ENCODE measurements at regions not wholly inside any gene's neighbourhood (a gene's known extent, or its start where the extent isn't known, plus 50 kb on each side); places are given as distances from the start of the nearest gene placed in this dataset.
"Not testable (repeated sequence)": the region's sequence is repeated elsewhere in the genome, so short reads cannot be mapped to it uniquely, and the experiment has no call there.

- not testable (repeated sequence) for DNase-seq (ENCODE audit: low spot score); H3K4me3 Mint-ChIP-seq; H3K36me3 Mint-ChIP-seq (ENCODE audit: low read depth); H3K27ac Mint-ChIP-seq; H3K27me3 Mint-ChIP-seq (ENCODE audit: low read depth); H3K9me3 Mint-ChIP-seq; H3K4me1 Mint-ChIP-seq (ENCODE audit: low read depth)
Observed at GRCh38 chrY:17511984-17512383, 368.0 kb downstream of the CDY2B start.

- H3K4me3 Mint-ChIP-seq; H3K4me1 Mint-ChIP-seq (ENCODE audit: low read depth); H3K36me3 Mint-ChIP-seq (ENCODE audit: low read depth); H3K27me3 Mint-ChIP-seq (ENCODE audit: low read depth); H3K9me3 Mint-ChIP-seq; H3K27ac Mint-ChIP-seq; DNase-seq (ENCODE audit: low spot score): not testable (repeated sequence)
Observed at GRCh38 chrY:17511476-17511875, 368.5 kb downstream of the CDY2B start.

- not testable (repeated sequence) for DNase-seq (ENCODE audit: low spot score); H3K27ac Mint-ChIP-seq; H3K4me1 Mint-ChIP-seq (ENCODE audit: low read depth); H3K4me3 Mint-ChIP-seq; H3K9me3 Mint-ChIP-seq; H3K36me3 Mint-ChIP-seq (ENCODE audit: low read depth); H3K27me3 Mint-ChIP-seq (ENCODE audit: low read depth)
Observed at GRCh38 chrY:17505834-17506233, 374.2 kb downstream of the CDY2B start.

- H3K27ac Mint-ChIP-seq; DNase-seq (ENCODE audit: low spot score); H3K4me3 Mint-ChIP-seq; H3K27me3 Mint-ChIP-seq (ENCODE audit: low read depth); H3K36me3 Mint-ChIP-seq (ENCODE audit: low read depth); H3K9me3 Mint-ChIP-seq; H3K4me1 Mint-ChIP-seq (ENCODE audit: low read depth): not testable (repeated sequence)
Observed at GRCh38 chrY:17484763-17485162, 395.3 kb downstream of the CDY2B start.

GRCh38 chrY:17484157-17484556, 395.9 kb downstream of the CDY2B start:
- DNase-seq (ENCODE audit: low spot score); H3K4me1 Mint-ChIP-seq (ENCODE audit: low read depth); H3K4me3 Mint-ChIP-seq; H3K27ac Mint-ChIP-seq; H3K9me3 Mint-ChIP-seq; H3K36me3 Mint-ChIP-seq (ENCODE audit: low read depth); H3K27me3 Mint-ChIP-seq (ENCODE audit: low read depth): not testable (repeated sequence)

- not testable (repeated sequence) for H3K9me3 Mint-ChIP-seq; H3K4me1 Mint-ChIP-seq (ENCODE audit: low read depth); H3K36me3 Mint-ChIP-seq (ENCODE audit: low read depth); H3K27me3 Mint-ChIP-seq (ENCODE audit: low read depth); H3K4me3 Mint-ChIP-seq; DNase-seq (ENCODE audit: low spot score); H3K27ac Mint-ChIP-seq
Observed at GRCh38 chrY:17481389-17482022, 398.5 kb downstream of the CDY2B start.

GRCh38 chrY:17472068-17472467, 408.0 kb downstream of the CDY2B start:
- not testable (repeated sequence) for DNase-seq (ENCODE audit: low spot score)

GRCh38 chrY:17459753-17460152, 420.3 kb downstream of the CDY2B start:
- H3K27me3 Mint-ChIP-seq (ENCODE audit: low read depth); H3K4me1 Mint-ChIP-seq (ENCODE audit: low read depth); H3K27ac Mint-ChIP-seq; H3K9me3 Mint-ChIP-seq; H3K36me3 Mint-ChIP-seq (ENCODE audit: low read depth); DNase-seq (ENCODE audit: low spot score); H3K4me3 Mint-ChIP-seq: not testable (repeated sequence)

More at GRCh38 chrY:17472068-17472467, 408.0 kb downstream of the CDY2B start:
- not testable (repeated sequence) for H3K4me3 Mint-ChIP-seq; H3K27ac Mint-ChIP-seq; H3K27me3 Mint-ChIP-seq (ENCODE audit: low read depth); H3K36me3 Mint-ChIP-seq (ENCODE audit: low read depth); H3K9me3 Mint-ChIP-seq; H3K4me1 Mint-ChIP-seq (ENCODE audit: low read depth)

- Mint-ChIP-seq H3K27ac (no peak overlapping the region), H3K36me3 (ENCODE audit: low read depth) (no peaks in the 10 kb centered on the region), H3K27me3 (ENCODE audit: low read depth) (no peaks in the 10 kb centered on the region), H3K9me3 (no peaks in the 10 kb centered on the region), H3K4me3 (no peak overlapping the region), H3K4me1 (ENCODE audit: low read depth) (no peaks in the 10 kb centered on the region)
- DNase-seq (ENCODE audit: low spot score), result no peak
Observed at GRCh38 chrY:17430570-17431166, 449.4 kb downstream of the CDY2B start.

GRCh38 chrY:17398336-17399072, 481.5 kb downstream of the CDY2B start:
- DNase-seq (ENCODE audit: low spot score), result no peak
- no peaks in the 10 kb centered on the region for H3K36me3 Mint-ChIP-seq (ENCODE audit: low read depth)
- no peaks in the 10 kb centered on the region for H3K27me3 Mint-ChIP-seq (ENCODE audit: low read depth)
- no peak overlapping the region for H3K4me3 Mint-ChIP-seq
- H3K27ac Mint-ChIP-seq, result no peak overlapping the region
- H3K9me3 Mint-ChIP-seq, result no peaks in the 10 kb centered on the region
- H3K4me1 Mint-ChIP-seq (ENCODE audit: low read depth), result no peaks in the 10 kb centered on the region

- Mint-ChIP-seq H3K4me1 (ENCODE audit: low read depth) (no peaks in the 10 kb centered on the region), H3K36me3 (ENCODE audit: low read depth) (no peaks in the 10 kb centered on the region), H3K9me3 (no peaks in the 10 kb centered on the region), H3K4me3 (no peak overlapping the region), H3K27me3 (ENCODE audit: low read depth) (no peaks in the 10 kb centered on the region), H3K27ac (no peak overlapping the region)
- DNase-seq (ENCODE audit: low spot score), result no peak
Observed at GRCh38 chrY:17397659-17398058, 482.4 kb downstream of the CDY2B start.

GRCh38 chrY:17381431-17382070, 498.5 kb downstream of the CDY2B start:
- no peak for DNase-seq (ENCODE audit: low spot score)
- Mint-ChIP-seq H3K27ac (no peak overlapping the region), H3K4me3 (no peak overlapping the region), H3K4me1 (ENCODE audit: low read depth) (no peaks in the 10 kb centered on the region), H3K9me3 (peaks cover 5% of the 10 kb centered on the region), H3K27me3 (ENCODE audit: low read depth) (no peaks in the 10 kb centered on the region), H3K36me3 (ENCODE audit: low read depth) (no peaks in the 10 kb centered on the region)

- H3K4me1 Mint-ChIP-seq (ENCODE audit: low read depth), result no peaks in the 10 kb centered on the region
- H3K27me3 Mint-ChIP-seq (ENCODE audit: low read depth), result no peaks in the 10 kb centered on the region
- H3K27ac Mint-ChIP-seq, result no peak overlapping the region
- DNase-seq (ENCODE audit: low spot score), result no peak
- H3K36me3 Mint-ChIP-seq (ENCODE audit: low read depth), result no peaks in the 10 kb centered on the region
- peaks cover 5% of the 10 kb centered on the region for H3K9me3 Mint-ChIP-seq
- no peak overlapping the region for H3K4me3 Mint-ChIP-seq
Observed at GRCh38 chrY:17378326-17378725, 501.7 kb downstream of the CDY2B start.

- Mint-ChIP-seq H3K27ac (no peak overlapping the region), H3K4me3 (no peak overlapping the region), H3K27me3 (ENCODE audit: low read depth) (no peaks in the 10 kb centered on the region), H3K9me3 (no peaks in the 10 kb centered on the region), H3K4me1 (ENCODE audit: low read depth) (no peaks in the 10 kb centered on the region), H3K36me3 (ENCODE audit: low read depth) (no peaks in the 10 kb centered on the region)
- DNase-seq (ENCODE audit: low spot score), result no peak
Observed at GRCh38 chrY:17368413-17368812, 511.6 kb downstream of the CDY2B start.
